IMR-90 (cell line): ENCODE measurements at regions not wholly inside any gene's neighbourhood (a gene's known extent, or its start where the extent isn't known, plus 50 kb on each side); places are given as distances from the start of the nearest gene placed in this dataset.

Experiments used
- ATAC-seq: fragments of 200-7000 bp; cut with Tn5 transposase; 2 replicates; pipeline ENCODE4 v1.9.1; 2020; ENCODE audit warnings: low read depth, mild to moderate bottlenecking, moderate library complexity
- BruUV-seq: library from RNA; stranded (reverse); fragments of 400-500 nt; replicated peaks from 2 replicates; lab custom pipeline; 2021; lab: Mats Ljungman, UMichigan
- CTCF ChIA-PET: fragments of 300-600 bp; formaldehyde crosslinking; extraction: SDS; loops from one replicate; lab custom pipeline; 2021; ENCODE audit warnings: antibody characterized with exemption; lab: Yijun Ruan, JAX
- POLR2A ChIA-PET: fragments of 300-600 bp; sonication (Branson Sonifier 250); formaldehyde crosslinking; loops from one replicate; lab custom pipeline; 2022; ENCODE audit warnings: antibody characterized with exemption; ENCODE audit not compliant: unreplicated experiment; lab: Charles Lee
- DNase-seq: peaks from one replicate; pipeline ENCODE4 v3.0.0; 2013
- H2AFZ ChIP-seq: replicated peaks from 2 replicates; pipeline ENCODE3; 2013; ENCODE audit warnings: low read length, mild to moderate bottlenecking; ENCODE audit not compliant: poor library complexity
- H2AK5ac ChIP-seq: 2 replicates; pipeline ENCODE4 v1.6.1; 2013; ENCODE audit warnings: low read depth, low read length, inconsistent platforms
- H2AK9ac ChIP-seq: replicated peaks from 2 replicates; pipeline ENCODE3; 2013; ENCODE audit warnings: mild to moderate bottlenecking, low read depth, low read length, moderate library complexity; ENCODE audit not compliant: poor library complexity
- H2BK120ac ChIP-seq: 2 replicates; pipeline ENCODE4 v1.6.1; 2013; ENCODE audit warnings: low read depth, low read length, inconsistent platforms
- H2BK15ac ChIP-seq: 3 replicates; pipeline ENCODE4 v1.6.1; 2013; ENCODE audit warnings: low read depth, low read length, inconsistent platforms
- H2BK20ac ChIP-seq: 2 replicates; pipeline ENCODE4 v1.6.1; 2013; ENCODE audit warnings: low read depth, mild to moderate bottlenecking, inconsistent platforms, low read length, moderate library complexity
- H2BK5ac ChIP-seq: 2 replicates; pipeline ENCODE4 v1.6.1; 2013; ENCODE audit warnings: mild to moderate bottlenecking, low read depth, low read length, inconsistent platforms; ENCODE audit not compliant: poor library complexity, severe bottlenecking
- H3K14ac ChIP-seq: replicated peaks from 2 replicates; pipeline ENCODE4 v1.6.1; 2013; ENCODE audit warnings: low read depth, low read length, inconsistent platforms
- H3K18ac ChIP-seq: 2 replicates; pipeline ENCODE4 v1.6.1; 2013; ENCODE audit warnings: low read depth, low read length, control low read depth
- H3K23ac ChIP-seq: 2 replicates; pipeline ENCODE4 v1.6.1; 2013; ENCODE audit warnings: low read depth, low read length, inconsistent platforms
- H3K27ac ChIP-seq: 2 replicates; pipeline ENCODE4 v1.5.1; 2013; ENCODE audit warnings: mild to moderate bottlenecking, control low read depth, low read length; ENCODE audit not compliant: insufficient read depth
- H3K27me3 ChIP-seq: 2 replicates; pipeline ENCODE4 v1.6.1; 2013; ENCODE audit warnings: low read length; ENCODE audit not compliant: control insufficient read depth, insufficient read depth
- H3K36me3 ChIP-seq: 2 replicates; pipeline ENCODE4 v1.6.1; 2013; ENCODE audit warnings: low read length, mixed read lengths; ENCODE audit not compliant: control insufficient read depth, insufficient read depth
- H3K4ac ChIP-seq: 2 replicates; pipeline ENCODE4 v1.6.1; 2013; ENCODE audit warnings: low read depth, low read length, inconsistent platforms
- H3K4me1 ChIP-seq: 2 replicates; pipeline ENCODE4 v1.6.1; 2013; ENCODE audit warnings: low read length, mixed read lengths; ENCODE audit not compliant: control insufficient read depth, insufficient read depth
- H3K4me2 ChIP-seq: 2 replicates; pipeline ENCODE4 v1.6.1; 2013; ENCODE audit warnings: low read depth, mild to moderate bottlenecking, control low read depth, low read length, moderate library complexity
- H3K4me3 ChIP-seq: 2 replicates; pipeline ENCODE4 v1.5.1; 2013; ENCODE audit warnings: low read depth, mild to moderate bottlenecking, control low read depth, low read length, moderate library complexity; ENCODE audit not compliant: insufficient read depth
- H3K56ac ChIP-seq: 2 replicates; pipeline ENCODE4 v1.6.1; 2013; ENCODE audit warnings: low read length, inconsistent platforms; ENCODE audit not compliant: insufficient read depth; ENCODE audit errors: extremely low read depth
- H3K79me1 ChIP-seq, 2 experiments: 2 replicates each; pipeline ENCODE4 v1.6.1; 2013; ENCODE audit warnings: low read length in 2 of 2, inconsistent platforms in 1 of 2, low read depth in 1 of 2
- H3K9ac ChIP-seq: 2 replicates; pipeline ENCODE4 v1.6.1; 2013; ENCODE audit warnings: low read depth, low read length, control low read depth
- H3K9me1 ChIP-seq: 2 replicates; pipeline ENCODE4 v1.6.1; 2013; ENCODE audit warnings: low read length, inconsistent platforms; ENCODE audit not compliant: insufficient read depth
- H3K9me3 ChIP-seq: 2 replicates; pipeline ENCODE4 v1.6.1; 2013; ENCODE audit warnings: low read length; ENCODE audit not compliant: control insufficient read depth, insufficient read depth
- H4K20me1 ChIP-seq: 2 replicates; pipeline ENCODE4 v1.6.1; 2013; ENCODE audit warnings: low read length, inconsistent platforms; ENCODE audit not compliant: insufficient read depth
- H4K5ac ChIP-seq: 2 replicates; pipeline ENCODE4 v1.6.1; 2013; ENCODE audit warnings: mild to moderate bottlenecking, low read depth, low read length, control low read depth
- H4K8ac ChIP-seq, 2 experiments: 2 replicates each; pipeline ENCODE4 v1.6.1; 2013; ENCODE audit warnings: low read depth in 2 of 2, low read length in 2 of 2, control low read depth in 1 of 2, inconsistent platforms in 1 of 2
- H4K91ac ChIP-seq: 2 replicates; pipeline ENCODE4 v1.6.1; 2013; ENCODE audit warnings: low read depth, low read length, inconsistent platforms; ENCODE audit not compliant: insufficient read depth
- BHLHE40 ChIP-seq: fragments of 150-350 bp; IDR thresholded peaks from 2 replicates; pipeline ENCODE4 v1.6.1; 2016; ENCODE audit warnings: mild to moderate bottlenecking, low read depth, low read length
- CEBPB ChIP-seq: IDR thresholded peaks from 2 replicates; pipeline ENCODE4 v1.6.1; 2012; ENCODE audit warnings: low read depth, low read length, improper control_type of control experiment
- CHD1 ChIP-seq: IDR thresholded peaks from 2 replicates; pipeline ENCODE4 v1.6.1; 2012; ENCODE audit warnings: low read depth, low read length, improper control_type of control experiment
- ELK1 ChIP-seq: fragments of 150-350 bp; IDR thresholded peaks from 2 replicates; pipeline ENCODE4 v1.6.1; 2016; ENCODE audit warnings: low read depth, mild to moderate bottlenecking, low read length, moderate library complexity, borderline replicate concordance
- MAFK ChIP-seq: IDR thresholded peaks from 2 replicates; pipeline ENCODE4 v1.6.1; 2012; ENCODE audit warnings: low read depth, low read length, improper control_type of control experiment
- RFX5 ChIP-seq: IDR thresholded peaks from 2 replicates; pipeline ENCODE4 v1.8.0; 2012; ENCODE audit warnings: low read depth, mild to moderate bottlenecking, low read length, moderate library complexity
- WGBS, 2 experiments: methylation state at CpG; one replicate each; pipeline versions ENCODE4 v1.1.5 to v1.1.7; 2013; ENCODE audit warnings: missing lambda C conversion rate in 2 of 2; ENCODE audit not compliant: insufficient read length in 1 of 2; ENCODE audit errors: extremely low coverage in 2 of 2; 5-methylcytosine and 5-hydroxymethylcytosine counted together
- dilution Hi-C: fragments of 300-500 bp; cut with HindIII; formaldehyde crosslinking; loops from one replicate; pipeline ENCODE4 v1.14.3; 2018; ENCODE audit warnings: low sequenced_read_pairs; ENCODE audit not compliant: unreplicated experiment
- in situ Hi-C: fragments of 300-500 bp; cut with MboI; formaldehyde crosslinking; loops from 3 replicates; pipeline ENCODE4 v1.14.3; 2019; ENCODE audit warnings: low sequenced_read_pairs, inconsistent platforms, mixed read lengths
- intact Hi-C: fragments of 100-400 bp; cut with micrococcal nuclease; formaldehyde crosslinking; loops from 2 replicates; pipeline ENCODE4 v1.10.0; 2022

GRCh38 chr6:102832021-102832420 lies 1438.5 kb downstream of the GRIK2 start:
- dilution Hi-C loops = no loop called here
- Histone ChIP-seq H4K91ac (no peak overlapping the region), H3K36me3 (no peaks in the 10 kb centered on the region), H4K20me1 (no peaks in the 10 kb centered on the region), H2BK120ac (no peak overlapping the region), H3K23ac (no peak overlapping the region), H2BK20ac (no peak overlapping the region), H3K27me3 (no peaks in the 10 kb centered on the region), H4K8ac (no peak overlapping the region), H3K4ac (no peak overlapping the region), H3K4me1 (no peaks in the 10 kb centered on the region), H3K9me1 (no peaks in the 10 kb centered on the region), H2AK9ac (no peak overlapping the region), H2AK5ac (no peak overlapping the region), H3K14ac (no peak overlapping the region), H3K9me3 (no peaks in the 10 kb centered on the region), H2BK5ac (no peak overlapping the region), H2AFZ (no peak overlapping the region), H2BK15ac (no peak overlapping the region), H3K4me2 (no peak overlapping the region), H3K18ac (no peak overlapping the region), H4K5ac (no peak overlapping the region), H3K56ac (no peak overlapping the region), H3K79me1 (no peaks in the 10 kb centered on the region), H3K4me3 (no peak overlapping the region), H3K9ac (no peak overlapping the region), H3K27ac (no peak overlapping the region)
- in situ Hi-C loops = no loop called here
- DNase-seq = no peak
- TF ChIP-seq BHLHE40 (no peak), CHD1 (no peak), ELK1 (no peak), CEBPB (no peak), RFX5 (no peak), MAFK (peak; percentile 95)
- POLR2A ChIA-PET = no interaction called here
- no peak for ATAC-seq
- CTCF ChIA-PET = no interaction called here
- no TSS peak for BruUV-seq
- no CpG with 5 or more reads among the region's 1 CpG for WGBS, 2 experiments
- intact Hi-C loops = no loop called here
